HFFc6 (cell line): ENCODE measurements at regions not wholly inside any gene's neighbourhood (a gene's known extent, or its start where the extent isn't known, plus 50 kb on each side); places are given as distances from the start of the nearest gene placed in this dataset.

Source experiments
- DNase-seq: peaks from one replicate; pipeline ENCODE4 v3.0.0-alpha.2; 2018
- H3K27ac Mint-ChIP-seq: 2 replicates; pipeline ENCODE4 v1.8.0; 2020; ENCODE audit warnings: mild to moderate bottlenecking, mixed read lengths
- H3K27me3 Mint-ChIP-seq: 2 replicates; pipeline ENCODE4 v1.8.0; 2021; ENCODE audit warnings: mild to moderate bottlenecking, moderate library complexity, mixed read lengths; ENCODE audit not compliant: insufficient read depth
- H3K36me3 Mint-ChIP-seq: 2 replicates; pipeline ENCODE4 v1.8.0; 2021; ENCODE audit warnings: low read depth, mixed read lengths
- H3K4me1 Mint-ChIP-seq: 2 replicates; pipeline ENCODE4 v1.8.0; 2020; ENCODE audit warnings: low read depth, mixed read lengths
- H3K4me3 Mint-ChIP-seq: 2 replicates; pipeline ENCODE4 v1.8.0; 2020; ENCODE audit warnings: mild to moderate bottlenecking, moderate library complexity, mixed read lengths
- H3K9me3 Mint-ChIP-seq: 2 replicates; pipeline ENCODE4 v1.8.0; 2020; ENCODE audit warnings: mild to moderate bottlenecking, mixed read lengths
- CTCF ChIP-seq: fragments of 200-600 bp; sonication (generic); IDR thresholded peaks from 2 replicates; pipeline ENCODE4 v1.5.0; 2021; ENCODE audit warnings: antibody characterized with exemption, mild to moderate bottlenecking

DNA sequence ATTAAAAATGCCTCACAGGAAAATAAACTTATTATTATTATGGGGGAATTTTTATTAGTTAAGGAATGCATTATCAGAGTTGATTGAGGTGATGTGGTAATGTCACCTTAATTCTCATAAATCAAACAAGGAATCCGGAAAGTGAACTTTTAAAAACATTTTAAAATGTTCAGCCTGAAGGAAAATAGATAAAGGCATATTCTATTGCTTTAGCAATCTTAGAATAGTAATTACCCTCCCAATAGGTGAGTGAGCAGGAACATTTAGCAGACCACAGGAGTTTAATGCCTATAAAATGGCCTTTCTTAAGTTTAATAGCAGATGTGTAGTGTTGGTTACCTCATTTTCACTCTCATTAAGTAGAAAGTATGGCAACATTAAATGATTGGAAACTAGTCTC is 160.9 kb upstream of the MAD2L1 start:
- no peak overlapping the region for H3K27ac Mint-ChIP-seq
- TF ChIP-seq CTCF, result no peak
- no peak overlapping the region for H3K4me3 Mint-ChIP-seq
- H3K9me3 Mint-ChIP-seq, result peaks cover 17% of the 10 kb centered on the region; the same call in 1 of the 2 replicates
- no peaks in the 10 kb centered on the region for H3K4me1 Mint-ChIP-seq
- H3K36me3 Mint-ChIP-seq, result no peaks in the 10 kb centered on the region
- H3K27me3 Mint-ChIP-seq, result no peaks in the 10 kb centered on the region; the same call in 1 of the 2 replicates
- DNase-seq, result no peak

DNA sequence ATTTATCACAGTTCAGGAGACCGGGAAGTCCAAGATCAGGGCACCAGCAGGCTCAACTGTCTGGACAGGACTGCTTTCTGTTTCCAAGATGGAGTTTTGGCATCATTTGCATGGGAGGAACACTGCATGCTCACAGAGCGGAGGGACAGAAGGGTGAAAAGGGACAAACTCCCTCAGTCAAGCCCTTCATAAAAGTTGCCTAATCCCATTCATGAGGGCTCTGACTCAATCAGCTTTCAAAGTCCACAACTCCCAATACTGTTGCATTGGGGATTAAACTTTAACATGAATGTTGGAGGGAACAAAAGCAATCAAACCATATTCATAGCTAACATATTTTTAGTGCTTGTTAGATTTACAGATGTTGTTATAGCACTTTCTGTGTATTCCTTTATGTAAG is 158.9 kb upstream of the MAD2L1 start:
- DNase-seq, result no peak
- no peaks in the 10 kb centered on the region for H3K4me1 Mint-ChIP-seq
- H3K27ac Mint-ChIP-seq, result no peak overlapping the region
- no peak overlapping the region for H3K4me3 Mint-ChIP-seq
- peaks cover 9% of the 10 kb centered on the region for H3K9me3 Mint-ChIP-seq
- TF ChIP-seq CTCF, result no peak
- no peaks in the 10 kb centered on the region; the same call in 1 of the 2 replicates for H3K27me3 Mint-ChIP-seq
- H3K36me3 Mint-ChIP-seq, result no peaks in the 10 kb centered on the region

GRCh38 chr4:120218981-120219380 is 152.3 kb upstream of the MAD2L1 start:
- DNase-seq, result no peak
- peaks cover 43% of the 10 kb centered on the region for H3K9me3 Mint-ChIP-seq
- no peaks in the 10 kb centered on the region for H3K36me3 Mint-ChIP-seq
- no peaks in the 10 kb centered on the region for H3K4me1 Mint-ChIP-seq
- peaks cover 1% of the 10 kb centered on the region; the same call in 1 of the 2 replicates for H3K27me3 Mint-ChIP-seq
- no peak overlapping the region for H3K4me3 Mint-ChIP-seq
- no peak for TF ChIP-seq CTCF
- H3K27ac Mint-ChIP-seq, result no peak overlapping the region

- H3K4me3 Mint-ChIP-seq, result no peak overlapping the region
- peaks cover 1% of the 10 kb centered on the region; the same call in 1 of the 2 replicates for H3K27me3 Mint-ChIP-seq
- no peak overlapping the region for H3K27ac Mint-ChIP-seq
- no peak for DNase-seq
- no peaks in the 10 kb centered on the region for H3K4me1 Mint-ChIP-seq
- no peaks in the 10 kb centered on the region for H3K36me3 Mint-ChIP-seq
- peaks cover 35% of the 10 kb centered on the region for H3K9me3 Mint-ChIP-seq
- no peak for TF ChIP-seq CTCF
These were observed 148.7 kb upstream of the MAD2L1 start for GRCh38 chr4:120215350-120215749.

- no peak for TF ChIP-seq CTCF
- H3K27me3 Mint-ChIP-seq, result peaks cover 1% of the 10 kb centered on the region; the same call in 1 of the 2 replicates
- H3K4me3 Mint-ChIP-seq, result no peak overlapping the region
- DNase-seq, result no peak
- H3K4me1 Mint-ChIP-seq, result no peaks in the 10 kb centered on the region
- H3K9me3 Mint-ChIP-seq, result peaks cover 9% of the 10 kb centered on the region
- H3K36me3 Mint-ChIP-seq, result no peaks in the 10 kb centered on the region
- H3K27ac Mint-ChIP-seq, result no peak overlapping the region
These were observed 144.9 kb upstream of the MAD2L1 start for GRCh38 chr4:120211408-120212015.
